NB4 (cell line): ENCODE measurements at regions not wholly inside any gene's neighbourhood (a gene's known extent, or its start where the extent isn't known, plus 50 kb on each side); places are given as distances from the start of the nearest gene placed in this dataset.

Source experiments
- DNase-seq: peaks from one replicate; pipeline ENCODE4 v3.0.0; 2010; ENCODE audit warnings: low read depth
- H3K4me3 ChIP-seq: one replicate; pipeline ENCODE4 v1.5.1; 2011; ENCODE audit warnings: mild to moderate bottlenecking, low read depth, low read length, moderate library complexity
- MYC ChIP-seq: IDR thresholded peaks from 2 replicates; pipeline ENCODE4 v1.6.1; 2011; ENCODE audit warnings: low read depth, low read length
- POLR2A ChIP-seq: IDR thresholded peaks from 2 replicates; pipeline ENCODE4 v1.6.1; 2011; ENCODE audit warnings: mild to moderate bottlenecking; ENCODE audit not compliant: insufficient read length; ENCODE audit errors: extremely low read depth
- TF ChIP-seq, protein P1 (sequence below): IDR thresholded peaks from 2 replicates; pipeline ENCODE4 v1.6.1; 2011; ENCODE audit warnings: low read depth, low read length
- TF ChIP-seq, protein P2 (sequence below): IDR thresholded peaks from one replicate; pipeline ENCODE4 v1.5.1; 2012; ENCODE audit warnings: low read depth, low read length

DNA sequence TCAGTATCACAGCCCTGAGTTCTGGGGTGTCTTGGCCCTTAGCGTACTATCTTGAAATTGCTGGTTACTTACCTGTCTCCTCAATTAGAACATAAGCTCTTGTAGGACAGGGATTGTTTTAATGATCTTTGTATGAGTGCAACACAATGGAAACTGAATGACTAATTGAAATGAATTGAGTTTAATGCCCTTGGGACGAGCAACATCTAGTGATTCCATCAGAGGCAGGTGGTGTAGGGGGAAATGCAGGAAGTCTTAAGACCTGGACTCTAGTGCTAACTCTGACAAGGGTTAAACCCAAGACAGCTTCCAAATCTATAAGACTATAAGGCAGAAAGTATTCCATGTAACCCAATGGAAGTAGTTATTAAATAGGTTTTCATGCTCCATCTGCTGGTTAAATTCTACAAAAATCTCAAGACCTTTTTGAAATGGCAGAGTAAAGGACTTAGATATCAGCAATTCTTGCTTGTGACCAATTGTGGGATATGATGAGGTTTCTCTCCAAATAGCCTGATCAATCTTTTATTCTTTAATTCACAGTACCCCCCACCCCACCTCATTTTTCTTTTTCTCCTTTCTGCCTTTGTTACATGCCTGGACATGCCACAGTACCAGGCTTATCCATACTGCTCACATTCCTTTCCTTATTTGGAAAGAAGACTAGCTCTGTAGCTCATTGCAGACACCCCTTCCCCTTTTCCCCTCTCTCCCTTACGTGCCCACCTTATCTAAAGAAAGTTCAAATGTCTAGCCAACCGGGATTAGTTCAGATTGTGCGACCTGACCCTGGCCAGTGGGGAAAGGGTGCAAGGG is 340.8 kb downstream of the PAPSS1 start:
- no peak for DNase-seq
- H3K4me3 ChIP-seq: no peak overlapping the region
- TF ChIP-seq, protein P1, sequence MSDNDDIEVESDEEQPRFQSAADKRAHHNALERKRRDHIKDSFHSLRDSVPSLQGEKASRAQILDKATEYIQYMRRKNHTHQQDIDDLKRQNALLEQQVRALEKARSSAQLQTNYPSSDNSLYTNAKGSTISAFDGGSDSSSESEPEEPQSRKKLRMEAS: no peak
- TF ChIP-seq, protein P2, sequence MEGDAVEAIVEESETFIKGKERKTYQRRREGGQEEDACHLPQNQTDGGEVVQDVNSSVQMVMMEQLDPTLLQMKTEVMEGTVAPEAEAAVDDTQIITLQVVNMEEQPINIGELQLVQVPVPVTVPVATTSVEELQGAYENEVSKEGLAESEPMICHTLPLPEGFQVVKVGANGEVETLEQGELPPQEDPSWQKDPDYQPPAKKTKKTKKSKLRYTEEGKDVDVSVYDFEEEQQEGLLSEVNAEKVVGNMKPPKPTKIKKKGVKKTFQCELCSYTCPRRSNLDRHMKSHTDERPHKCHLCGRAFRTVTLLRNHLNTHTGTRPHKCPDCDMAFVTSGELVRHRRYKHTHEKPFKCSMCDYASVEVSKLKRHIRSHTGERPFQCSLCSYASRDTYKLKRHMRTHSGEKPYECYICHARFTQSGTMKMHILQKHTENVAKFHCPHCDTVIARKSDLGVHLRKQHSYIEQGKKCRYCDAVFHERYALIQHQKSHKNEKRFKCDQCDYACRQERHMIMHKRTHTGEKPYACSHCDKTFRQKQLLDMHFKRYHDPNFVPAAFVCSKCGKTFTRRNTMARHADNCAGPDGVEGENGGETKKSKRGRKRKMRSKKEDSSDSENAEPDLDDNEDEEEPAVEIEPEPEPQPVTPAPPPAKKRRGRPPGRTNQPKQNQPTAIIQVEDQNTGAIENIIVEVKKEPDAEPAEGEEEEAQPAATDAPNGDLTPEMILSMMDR: no peak
- TF ChIP-seq MYC (no peak), POLR2A (no peak)

DNA sequence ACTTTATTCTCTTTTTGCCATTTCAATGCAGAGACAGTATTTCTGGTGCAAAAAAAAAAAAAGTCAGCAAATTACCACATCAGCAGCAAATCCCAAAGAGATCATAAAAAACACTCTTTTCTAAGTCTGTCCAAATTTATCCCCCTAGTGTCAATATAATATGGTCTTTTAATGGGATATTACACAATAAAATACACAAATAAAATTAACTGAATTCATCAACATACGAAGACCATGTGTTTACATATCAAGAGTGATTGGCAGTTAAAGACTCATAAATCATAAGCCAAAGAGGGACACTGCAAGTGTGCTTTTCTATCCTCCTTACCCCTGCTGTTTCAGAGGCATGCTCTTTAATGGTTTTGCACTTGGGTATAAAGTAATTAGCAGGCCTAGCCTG is 340.2 kb upstream of the DKK2 start:
- no peak for DNase-seq
- H3K4me3 ChIP-seq: no peak overlapping the region
- no peak for TF ChIP-seq MYC
- no peak for TF ChIP-seq POLR2A
- TF ChIP-seq, protein P1: no peak

DNA sequence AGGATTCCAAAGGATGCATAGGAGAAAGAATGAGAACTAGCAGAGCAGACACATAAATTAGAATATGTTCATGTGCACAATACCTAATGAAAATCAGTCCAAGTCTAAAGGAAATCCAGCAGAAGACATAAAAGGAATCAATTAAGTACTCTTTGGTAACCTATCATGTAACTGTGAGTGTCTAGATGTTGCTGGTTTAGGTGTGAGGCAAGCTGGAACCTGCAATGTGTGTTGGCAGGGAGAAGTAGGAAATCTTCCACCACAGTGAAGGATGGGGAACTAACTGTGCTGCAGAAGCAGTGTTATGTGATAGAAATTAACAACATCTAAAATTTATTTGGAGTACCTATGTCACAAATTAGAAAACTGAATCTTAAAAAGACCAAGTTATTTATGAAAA is 330.8 kb upstream of the DKK2 start:
- TF ChIP-seq POLR2A (no peak), MYC (no peak)
- TF ChIP-seq, protein P2: no peak
- TF ChIP-seq, protein P1: no peak
- DNase-seq: no peak
- H3K4me3 ChIP-seq: no peak overlapping the region

DNA sequence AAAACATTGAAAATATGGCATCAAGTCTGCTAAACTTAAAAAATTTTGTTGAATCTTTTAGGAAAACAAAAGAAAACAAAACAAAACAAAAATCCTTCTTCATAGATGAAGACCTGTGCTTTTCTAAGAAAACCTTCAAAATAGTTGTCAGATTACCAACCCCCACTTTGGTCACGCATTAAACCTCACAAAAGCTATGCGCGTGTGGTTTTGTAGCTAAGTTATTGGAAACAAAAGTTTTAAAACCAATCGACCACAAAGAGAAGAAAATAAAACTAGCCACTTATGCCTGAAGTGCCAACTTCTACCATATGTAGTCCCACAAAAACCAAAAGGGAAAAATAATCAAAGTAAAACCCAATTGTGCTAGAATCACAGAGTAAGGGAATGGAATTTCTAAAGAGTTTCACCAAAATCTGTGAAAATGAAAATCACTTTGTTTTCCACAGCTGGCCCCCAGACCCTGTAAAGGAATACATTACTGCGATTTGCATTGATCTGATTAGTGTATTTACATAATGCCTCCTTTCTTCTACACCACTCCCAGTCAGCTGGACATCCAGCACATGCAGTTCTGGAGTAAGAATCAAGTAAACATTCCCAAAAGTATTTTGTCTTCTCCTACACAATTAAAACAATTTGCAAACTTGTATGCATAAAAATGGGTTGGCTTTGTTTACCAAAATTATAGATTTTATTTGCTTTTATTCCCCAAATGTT is 330.1 kb upstream of the DKK2 start:
- no peak overlapping the region for H3K4me3 ChIP-seq
- TF ChIP-seq MYC (no peak), POLR2A (no peak)
- TF ChIP-seq, protein P2: no peak
- TF ChIP-seq, protein P1: no peak
- no peak for DNase-seq

DNA sequence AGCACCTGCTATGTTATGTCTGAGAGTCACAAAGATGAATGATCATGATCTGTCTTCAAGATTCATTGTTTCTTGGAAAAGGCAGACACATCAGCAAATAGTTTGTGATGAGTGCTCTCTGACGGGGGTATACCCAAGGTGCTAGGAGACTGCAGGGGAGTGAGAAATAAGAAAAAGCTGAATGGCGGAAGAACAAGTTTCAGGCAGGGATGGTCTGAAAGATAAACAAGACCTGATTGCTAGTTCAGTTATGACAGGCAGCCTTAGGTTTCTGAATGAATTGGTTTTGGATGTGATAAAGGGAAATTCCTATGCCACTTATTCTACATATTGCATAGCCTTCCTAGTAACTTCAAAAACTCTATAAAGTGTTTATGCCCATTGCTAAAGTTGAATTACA is 327.0 kb upstream of the DKK2 start:
- no peak overlapping the region for H3K4me3 ChIP-seq
- TF ChIP-seq, protein P1: no peak
- TF ChIP-seq, protein P2: no peak
- TF ChIP-seq MYC: no peak
- TF ChIP-seq POLR2A: no peak
- DNase-seq: no peak

DNA sequence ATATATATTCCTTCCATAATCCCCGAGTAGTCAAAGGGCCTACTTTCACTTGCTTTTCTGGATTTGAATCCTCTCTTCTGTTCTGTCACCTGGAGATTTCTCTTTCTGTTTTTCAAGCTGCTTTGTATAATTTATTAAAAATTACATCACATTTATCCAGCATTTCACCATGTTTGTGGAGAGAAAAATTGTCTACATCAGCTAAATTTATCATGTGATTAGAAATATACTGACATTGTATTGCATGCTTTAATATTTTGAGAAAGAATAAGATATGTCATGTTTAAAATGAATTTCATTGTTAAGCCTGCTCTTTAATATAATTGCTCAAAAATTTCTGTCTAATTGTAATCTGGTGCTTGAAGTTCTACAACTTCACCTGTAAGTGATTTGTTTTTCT is 323.1 kb upstream of the DKK2 start:
- TF ChIP-seq POLR2A (no peak), MYC (no peak)
- TF ChIP-seq, protein P1: no peak
- TF ChIP-seq, protein P2: no peak
- H3K4me3 ChIP-seq: no peak overlapping the region
- DNase-seq: no peak
